NCI-H2171 (cell line): ENCODE measurements at regions not wholly inside any gene's neighbourhood (a gene's known extent, or its start where the extent isn't known, plus 50 kb on each side); places are given as distances from the start of the nearest gene placed in this dataset.
A peak's percentile ranks its signal among the peaks of the same experiment; 100 is the strongest.

Experiments
- DNase-seq: peaks from one replicate; lab custom pipeline; 2025; lab: John Stamatoyannopoulos, UW

DNA sequence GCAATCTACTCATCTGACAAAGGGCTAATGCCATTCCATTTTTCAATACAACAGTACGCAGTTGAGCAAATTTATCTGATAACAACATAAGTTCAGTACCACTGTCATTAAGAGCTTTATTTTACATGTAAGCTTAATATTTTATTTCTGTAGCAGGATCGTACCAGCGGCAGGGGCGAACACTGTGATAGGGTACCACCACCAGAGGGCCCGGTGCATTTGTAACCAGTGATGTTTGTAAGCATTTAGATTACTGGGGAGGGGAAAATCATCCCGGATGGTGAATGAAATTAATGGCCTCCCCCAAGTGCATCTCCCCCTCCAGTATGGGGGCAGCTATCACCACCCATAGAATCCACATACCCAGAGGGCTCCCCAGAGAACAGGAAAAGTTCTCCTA lies 179.0 kb downstream of the ADGRA3 start:
- DNase-seq: no peak

DNA sequence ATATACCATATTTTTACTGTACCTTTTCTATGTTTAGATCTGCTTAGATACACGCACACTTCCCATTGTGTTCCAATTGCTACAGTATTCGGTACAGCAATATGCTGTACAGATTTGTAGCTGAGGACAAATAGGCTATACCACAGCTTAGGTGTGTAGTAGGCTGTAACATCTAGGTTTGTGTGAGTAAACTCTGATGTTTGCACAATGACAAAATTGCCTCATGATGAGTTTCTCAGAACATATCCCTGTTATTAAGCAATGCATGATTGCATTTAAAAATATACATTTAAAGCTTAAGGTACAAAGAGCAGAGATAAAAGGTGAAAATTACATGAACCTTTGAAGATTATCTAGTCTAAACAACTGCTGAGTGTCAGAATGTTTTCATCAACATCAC lies 181.7 kb downstream of the ADGRA3 start:
- DNase-seq: no peak

DNA sequence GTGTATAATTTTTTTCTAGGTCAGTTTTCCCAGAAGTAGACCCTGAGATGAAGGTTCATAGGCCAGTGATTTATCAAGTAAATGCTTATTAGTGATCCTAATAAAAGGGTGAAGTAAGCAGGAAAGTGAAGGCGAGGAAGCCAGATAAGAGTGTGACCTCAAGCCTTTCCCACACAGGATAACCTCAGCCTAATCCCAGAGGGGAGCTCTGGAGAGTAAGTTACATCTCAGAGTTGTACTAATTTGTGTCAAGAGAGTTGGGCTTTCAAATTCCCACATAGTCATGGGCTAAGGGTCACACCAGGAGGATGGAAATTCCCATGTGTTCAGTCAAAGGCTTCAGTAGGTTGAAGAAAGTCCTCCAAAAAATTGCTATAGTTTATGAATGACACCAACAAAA lies 191.4 kb downstream of the ADGRA3 start:
- DNase-seq: no peak

DNA sequence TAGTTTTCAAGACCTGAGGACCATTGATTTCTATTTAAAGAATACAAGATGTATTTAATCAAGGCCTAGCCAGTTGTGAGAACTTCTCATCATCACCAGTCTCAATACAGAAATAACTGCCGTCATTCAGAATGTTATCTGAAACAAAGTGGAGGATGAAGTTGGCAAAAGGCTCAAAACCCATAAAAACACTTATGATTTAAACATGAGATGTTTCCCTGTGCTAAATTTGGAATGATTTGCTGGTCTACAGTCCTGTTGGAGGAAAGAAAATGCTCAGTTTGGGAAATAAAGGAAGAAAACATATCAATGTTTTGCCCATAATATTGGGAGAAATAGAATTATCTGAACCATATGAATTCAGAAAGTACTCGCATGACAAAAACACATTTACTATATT lies 192.2 kb downstream of the ADGRA3 start:
- DNase-seq: no peak

DNA sequence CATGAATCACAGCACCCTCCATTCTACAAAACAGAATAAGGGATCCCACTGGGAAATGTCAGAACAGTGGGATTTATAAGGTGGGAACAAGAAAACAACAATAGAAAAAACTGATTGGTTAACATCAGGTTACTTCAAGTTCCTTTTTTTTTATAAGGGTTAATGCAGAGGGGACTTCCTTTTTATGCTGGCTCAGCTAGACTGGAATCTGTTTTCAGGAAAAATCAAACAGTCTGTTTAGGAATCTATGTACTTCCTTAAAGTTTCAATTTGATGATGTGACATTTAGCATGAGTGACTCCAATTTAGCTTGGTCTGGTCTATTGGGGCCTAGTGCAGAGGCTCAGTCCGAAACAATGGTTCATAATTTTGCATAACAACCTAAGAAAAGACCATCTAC lies 192.9 kb downstream of the ADGRA3 start:
- DNase-seq: no peak

DNA sequence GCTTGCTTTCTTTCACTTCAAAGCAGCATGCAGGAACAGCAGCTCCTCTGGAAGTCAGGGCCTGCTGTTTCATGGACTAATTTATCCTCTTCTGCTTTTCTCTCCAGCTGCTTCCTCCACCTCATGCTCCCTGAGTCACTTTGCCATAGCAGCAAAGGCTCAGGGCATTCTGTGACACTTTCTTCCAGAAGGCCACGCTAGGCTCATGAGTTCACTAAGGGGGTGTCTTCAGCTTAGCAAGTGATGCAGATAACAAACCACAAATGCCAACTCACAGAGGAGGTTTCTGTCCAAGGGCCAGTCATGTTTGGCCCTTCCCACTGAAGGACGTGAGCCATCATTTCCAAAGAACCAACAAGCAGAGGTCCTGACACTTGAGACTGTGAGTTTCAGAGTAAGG lies 200.2 kb downstream of the ADGRA3 start:
- no peak for DNase-seq

DNA sequence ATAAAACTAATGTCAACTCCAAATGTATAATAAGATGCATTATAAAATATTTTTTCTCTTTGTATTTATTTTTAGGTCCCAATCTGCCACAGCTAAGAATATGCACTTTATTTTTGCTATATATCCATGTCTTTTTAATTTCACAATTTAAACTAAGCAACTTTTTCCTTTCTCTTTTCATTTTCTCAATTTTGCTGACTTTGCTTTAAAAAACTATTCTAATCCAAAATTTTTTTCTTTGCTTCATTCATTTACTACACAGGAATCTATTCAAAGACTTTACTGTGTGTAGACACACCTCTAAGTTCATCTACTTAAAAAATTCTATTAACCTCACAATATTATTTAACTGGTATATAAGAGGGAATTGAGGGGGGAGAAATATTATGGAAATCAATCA lies 201.9 kb downstream of the ADGRA3 start:
- no peak for DNase-seq

DNA sequence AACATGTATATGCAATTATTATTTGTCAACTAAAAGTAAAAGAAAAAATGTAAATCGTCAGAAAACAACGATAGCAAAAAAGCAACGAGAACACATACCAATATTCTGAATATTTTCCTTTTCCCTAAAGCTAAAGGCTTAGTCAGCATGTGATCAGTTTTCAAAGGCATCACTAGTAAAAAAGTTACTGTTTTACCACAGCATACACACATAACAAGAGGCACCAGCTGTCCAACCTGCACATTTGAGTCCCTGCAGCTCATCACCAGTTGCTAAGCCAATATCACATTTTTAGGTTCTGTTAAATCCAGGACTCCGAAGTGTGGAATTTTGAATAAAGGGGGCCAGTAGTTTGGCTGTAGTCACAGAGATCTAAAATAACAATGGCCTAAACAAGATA lies 203.8 kb downstream of the ADGRA3 start:
- DNase-seq: no peak

DNA sequence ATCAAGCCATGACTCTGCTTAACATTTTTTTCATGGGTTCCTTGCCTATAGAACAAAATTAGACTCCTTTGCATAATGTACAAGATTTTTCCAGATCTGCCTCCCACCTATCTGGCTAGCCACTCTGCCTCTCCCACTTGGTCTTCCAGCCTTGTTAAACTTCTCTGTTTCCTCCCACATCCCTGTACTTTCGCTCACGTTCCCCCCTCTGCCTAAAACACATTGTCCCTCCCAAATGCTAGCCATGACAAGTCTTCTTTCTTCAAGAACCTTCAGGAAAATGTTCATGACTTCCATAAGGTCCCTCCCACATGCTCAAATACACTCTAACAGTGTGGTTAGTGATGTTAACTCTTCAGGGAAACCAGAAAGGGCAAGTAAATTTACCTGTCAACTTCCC lies 214.6 kb downstream of the ADGRA3 start:
- no peak for DNase-seq

DNA sequence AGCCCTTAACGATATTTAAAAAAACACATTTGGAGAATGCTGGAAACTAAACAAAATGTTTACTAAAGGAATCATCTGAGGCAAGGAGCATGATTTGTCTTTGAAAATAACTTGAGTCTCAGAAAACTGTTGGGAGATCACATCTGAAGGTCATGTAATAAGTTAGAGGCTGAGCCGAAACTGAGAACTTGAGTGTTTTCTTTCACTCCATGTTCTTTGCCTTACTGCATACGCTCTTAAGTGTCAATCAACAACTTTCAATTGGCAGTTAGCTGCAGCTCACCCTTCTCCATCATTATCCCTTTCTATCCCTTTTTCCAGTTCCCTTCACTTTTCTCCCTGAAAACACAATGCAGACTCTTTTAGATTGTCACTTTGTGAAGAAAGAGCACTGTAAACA lies 216.2 kb downstream of the ADGRA3 start:
- no peak for DNase-seq

DNA sequence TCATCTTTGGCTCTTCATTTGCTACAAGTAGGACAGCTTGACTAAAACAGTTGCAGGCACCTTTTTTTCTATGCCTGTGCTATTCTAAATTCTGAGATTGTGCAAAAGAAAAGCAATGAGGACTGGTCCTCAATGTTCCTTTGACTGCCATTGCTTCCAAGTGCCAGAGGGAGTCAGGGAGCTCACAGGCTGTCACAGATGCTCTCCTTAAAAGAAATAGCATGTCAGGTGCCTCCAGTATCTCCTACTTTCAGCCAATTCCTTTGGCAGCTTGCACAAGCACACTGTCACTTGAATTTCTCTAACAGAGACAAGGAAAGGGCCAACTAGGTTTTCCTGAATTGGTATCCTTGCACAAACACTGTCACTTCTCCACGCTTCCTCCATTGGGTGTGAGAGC lies 228.2 kb downstream of the ADGRA3 start:
- no peak for DNase-seq

DNA sequence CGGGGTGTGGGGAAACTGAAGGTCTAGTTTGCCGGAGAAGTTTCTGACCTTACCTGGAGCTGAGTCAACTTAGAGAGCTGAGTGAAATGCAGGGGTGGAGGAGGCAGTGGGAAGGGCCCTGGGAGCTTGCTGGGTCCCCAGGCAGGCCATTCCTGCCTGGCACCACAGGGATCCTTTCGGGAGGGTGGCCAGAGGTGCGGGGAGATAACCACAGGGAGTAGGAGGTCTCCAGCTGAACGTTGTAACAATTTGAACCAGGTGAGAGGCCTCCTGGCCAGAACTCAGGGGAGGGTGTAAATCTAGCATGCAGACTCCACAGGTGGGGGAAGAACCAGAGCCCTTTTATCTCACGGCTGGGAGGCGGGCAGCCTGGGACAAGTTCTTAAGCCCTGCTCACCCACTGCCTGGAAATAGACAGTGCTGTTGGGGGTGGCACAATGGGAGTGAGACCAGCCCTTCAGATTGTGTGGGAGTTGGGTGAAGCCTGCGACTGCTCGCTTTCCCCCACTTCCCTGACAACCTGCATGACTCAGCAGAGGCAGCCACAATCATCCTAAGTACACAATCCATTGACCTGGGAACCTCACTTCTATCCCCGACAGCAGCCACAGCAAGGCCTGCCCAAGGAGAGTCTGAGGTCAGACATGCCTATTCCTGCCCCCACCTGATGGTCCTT lies 247.4 kb downstream of the ADGRA3 start:
- DNase-seq: no peak

DNA sequence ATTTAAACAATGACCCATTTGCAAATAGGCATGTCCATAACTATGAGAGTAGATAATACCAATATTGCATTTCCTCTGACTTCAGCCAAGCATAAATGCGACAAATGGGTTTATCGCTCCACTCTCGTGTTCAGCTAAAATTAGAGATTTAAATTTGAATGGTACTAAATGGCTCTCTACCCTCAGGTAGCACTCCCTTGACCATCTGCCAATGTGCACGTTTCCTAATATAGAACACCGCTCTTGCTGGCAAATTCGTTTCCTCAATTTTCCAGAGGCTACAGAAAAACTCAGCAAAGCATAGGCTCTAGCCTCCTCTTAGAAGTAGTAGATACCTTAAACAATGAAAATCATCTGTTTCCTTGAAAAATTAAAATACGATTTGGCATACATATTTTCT lies 251.6 kb downstream of the ADGRA3 start:
- DNase-seq: no peak

DNA sequence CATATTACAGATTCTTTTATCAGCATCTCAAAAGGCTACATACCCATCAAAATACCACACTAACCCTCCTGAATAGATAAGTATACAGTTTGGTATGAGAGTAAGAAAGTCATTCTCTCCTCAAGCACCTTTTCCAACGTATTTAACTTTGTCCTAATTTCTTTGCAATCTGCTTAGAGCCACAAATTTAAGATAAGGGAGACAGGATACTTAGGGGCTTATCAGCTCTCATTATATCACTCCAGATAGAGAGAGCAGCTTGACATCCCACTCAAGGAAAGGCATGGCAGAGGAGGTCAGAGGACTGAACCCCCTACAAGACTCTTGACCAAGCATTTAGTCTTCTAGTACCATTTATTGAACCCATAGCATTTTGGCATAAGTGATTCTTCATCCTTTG lies 262.4 kb downstream of the ADGRA3 start:
- DNase-seq: no peak

DNA sequence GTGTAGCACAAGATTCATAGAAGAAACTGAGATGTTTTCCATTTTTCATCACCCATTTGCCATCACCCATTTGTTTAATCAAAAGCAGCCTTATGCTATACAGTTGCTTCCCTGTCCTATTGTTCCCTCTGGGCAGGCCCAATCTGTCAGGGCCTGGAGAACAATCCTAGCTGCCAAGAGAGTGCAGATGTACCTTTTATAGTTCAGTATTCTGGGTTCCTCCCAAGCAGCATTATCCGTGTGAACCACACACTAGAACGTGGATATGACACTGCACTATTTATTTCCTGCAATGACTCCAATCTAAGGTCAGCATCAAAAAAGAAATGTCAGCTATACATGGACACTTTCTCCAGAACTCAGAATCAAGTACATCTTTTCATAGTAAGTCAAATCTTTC lies 269.0 kb downstream of the ADGRA3 start:
- no peak for DNase-seq

DNA sequence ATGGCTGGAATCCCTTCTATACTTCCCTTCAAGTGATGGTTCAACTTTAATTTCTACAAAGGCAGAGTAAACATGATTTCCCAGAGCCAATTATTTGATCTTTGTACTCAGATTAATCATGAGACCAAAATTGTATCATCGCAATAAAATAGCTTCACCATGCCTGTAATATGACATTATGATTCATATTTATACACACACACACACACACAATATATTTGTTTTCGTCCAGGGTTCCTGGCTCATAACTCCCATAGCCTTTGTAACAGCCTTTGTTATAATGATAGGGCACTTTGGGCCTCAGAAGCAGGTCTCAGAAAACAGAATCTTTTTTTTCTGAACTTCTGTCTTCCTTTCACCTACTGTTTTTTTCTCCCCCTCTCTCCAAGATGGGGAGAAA lies 270.6 kb downstream of the ADGRA3 start:
- no peak for DNase-seq

DNA sequence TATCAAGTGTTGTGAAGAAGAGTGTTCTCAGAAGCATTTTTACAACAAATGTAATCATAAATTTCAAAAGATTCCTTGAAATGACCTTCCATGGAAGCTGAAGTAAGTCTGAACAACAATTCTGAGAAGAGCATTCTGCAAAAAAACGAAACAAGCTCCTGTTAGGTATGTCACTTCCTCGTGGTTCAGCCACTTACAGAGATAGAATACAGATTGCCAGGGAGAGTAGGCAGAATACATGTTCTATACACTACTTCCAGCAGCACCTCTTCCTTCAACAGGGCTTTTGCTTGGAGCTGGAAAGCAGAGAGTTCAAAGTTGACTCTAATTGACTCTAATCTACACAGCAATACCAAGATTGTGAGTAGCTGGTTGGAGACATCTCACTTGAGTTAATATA lies 274.5 kb downstream of the ADGRA3 start:
- no peak for DNase-seq

DNA sequence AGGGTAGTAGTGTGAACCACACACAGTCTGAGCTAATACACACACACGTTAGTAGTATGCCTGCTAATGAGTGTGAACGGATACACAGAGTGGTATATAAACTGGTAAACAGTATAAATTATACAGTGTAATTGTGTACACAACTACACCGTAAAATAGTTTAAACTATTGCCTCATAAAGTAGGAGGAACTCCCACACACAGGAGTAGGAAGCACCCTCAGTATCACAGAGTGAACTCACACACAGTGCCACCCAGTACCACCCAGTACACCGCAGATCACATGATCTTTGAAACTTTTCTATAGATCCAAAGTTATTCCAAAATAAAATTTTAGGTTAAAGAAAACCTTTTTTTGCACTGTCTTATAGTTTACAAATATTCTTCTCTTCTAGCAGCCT lies 275.1 kb downstream of the ADGRA3 start:
- no peak for DNase-seq

DNA sequence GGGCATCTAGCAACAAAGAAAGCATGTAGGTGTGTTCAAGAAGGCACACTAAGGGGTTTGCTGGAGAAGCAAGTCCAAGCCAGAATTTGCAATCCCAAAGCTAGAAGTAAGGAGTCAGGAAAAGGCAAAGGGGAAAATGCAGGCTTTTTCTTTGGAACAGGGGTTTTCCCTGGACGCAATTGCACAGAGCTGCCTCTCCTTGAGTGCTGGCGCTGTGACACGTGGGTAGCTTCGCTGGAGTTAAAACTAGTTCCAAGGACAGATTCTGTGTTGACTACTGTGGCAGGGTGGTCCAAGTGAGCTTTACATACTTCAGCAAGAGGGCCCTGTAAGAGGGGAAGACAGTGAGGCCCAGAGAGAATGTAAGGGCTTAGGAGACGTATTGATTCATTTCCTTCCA lies 277.1 kb downstream of the ADGRA3 start:
- no peak for DNase-seq

DNA sequence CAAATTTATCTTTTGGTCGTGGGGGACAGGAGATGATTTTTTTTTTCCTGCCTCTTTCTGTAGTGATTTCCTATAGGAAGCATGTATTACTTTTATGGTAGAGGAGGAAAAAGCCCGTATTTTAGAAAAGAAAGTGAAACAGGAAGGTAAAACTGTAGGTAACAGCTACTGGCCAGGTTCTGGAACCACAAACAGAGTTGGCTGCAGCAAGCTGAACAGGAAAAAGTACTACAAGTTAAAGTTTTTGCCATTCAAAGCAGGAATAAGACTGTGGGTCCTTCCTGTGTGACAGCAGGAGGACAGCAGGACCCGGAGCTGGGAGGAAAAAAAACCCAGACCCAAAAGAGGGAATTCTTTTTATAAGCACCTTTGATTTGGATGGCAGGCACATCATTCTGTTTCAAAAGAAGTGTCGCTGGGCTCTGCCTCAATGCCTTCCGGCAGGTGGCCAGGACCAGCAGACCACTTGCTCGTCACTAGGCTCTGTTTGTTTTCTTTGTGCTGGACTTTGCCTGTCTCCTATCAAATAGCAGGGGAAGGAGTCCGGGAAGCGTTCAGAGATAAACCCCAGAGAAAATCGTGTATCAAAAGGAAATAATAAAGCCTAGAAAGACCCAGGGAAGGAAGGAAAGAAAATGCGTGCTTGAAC lies 277.9 kb downstream of the ADGRA3 start:
- no peak for DNase-seq

DNA sequence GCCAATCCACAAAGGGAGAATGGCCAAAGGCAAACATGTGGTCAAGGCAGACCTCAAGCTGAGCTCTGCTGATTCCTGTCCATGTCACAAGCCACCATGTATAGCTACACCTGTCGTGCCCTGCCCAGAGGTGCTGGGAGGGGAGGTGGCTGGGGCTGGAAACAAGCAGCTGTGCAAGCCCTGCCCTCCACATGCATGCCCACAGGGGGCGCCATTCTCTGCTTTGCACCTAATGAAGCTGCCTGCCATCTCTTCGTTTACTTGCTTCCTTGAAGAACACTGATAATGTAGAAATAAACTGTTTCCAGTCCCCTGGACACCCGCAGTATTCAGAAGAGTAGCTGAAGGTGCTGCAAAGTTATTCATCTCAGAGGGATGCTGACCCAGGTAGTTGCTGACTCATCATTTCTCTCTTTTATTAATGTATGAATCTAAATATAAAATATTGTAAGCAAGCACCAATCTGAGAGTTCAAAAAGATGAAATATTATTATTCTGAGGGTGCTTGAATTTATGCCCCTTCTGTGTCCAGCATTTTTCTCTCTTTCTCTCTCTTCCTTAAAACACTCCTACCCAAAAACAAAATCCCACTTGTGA lies 278.6 kb downstream of the ADGRA3 start:
- DNase-seq: no peak

DNA sequence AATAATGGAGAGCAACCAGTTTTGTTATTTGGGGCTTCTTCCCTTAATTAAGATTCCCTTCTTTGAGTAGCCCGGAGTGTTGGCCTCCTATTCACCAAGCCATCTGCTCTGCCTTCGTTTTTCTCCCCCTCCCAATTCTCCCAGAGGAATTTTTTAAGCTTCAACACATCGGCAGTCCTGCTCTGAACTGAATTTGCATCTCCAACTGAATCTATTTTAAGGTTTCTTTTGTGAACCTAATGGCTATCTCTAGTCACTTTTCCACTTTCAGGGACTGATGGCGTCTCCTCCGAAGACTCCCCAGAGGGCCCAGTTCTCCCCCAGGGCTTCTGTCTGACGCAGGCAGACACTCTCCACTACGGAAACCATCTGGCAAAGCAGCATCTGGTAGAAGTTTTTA lies 280.2 kb downstream of the ADGRA3 start:
- DNase-seq: peak; percentile 31

DNA sequence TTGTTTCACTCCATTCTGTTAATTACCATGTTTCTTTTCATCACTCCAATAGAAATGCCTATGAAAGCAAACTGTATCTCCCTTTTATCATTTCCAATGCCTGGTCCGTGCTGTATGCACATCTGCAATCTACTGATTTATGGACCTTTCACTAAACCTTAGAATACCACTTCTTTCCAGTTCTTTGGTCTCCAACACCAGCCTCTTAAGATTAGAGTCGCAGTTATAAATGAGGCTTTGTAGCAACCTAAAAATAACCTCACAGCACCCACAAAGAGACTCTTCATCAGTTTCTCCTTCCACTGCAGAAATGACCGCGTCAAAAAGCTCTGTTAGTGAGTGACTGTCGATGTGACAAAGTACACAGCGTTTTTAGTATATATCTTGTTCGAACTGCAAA lies 282.6 kb downstream of the ADGRA3 start:
- no peak for DNase-seq

DNA sequence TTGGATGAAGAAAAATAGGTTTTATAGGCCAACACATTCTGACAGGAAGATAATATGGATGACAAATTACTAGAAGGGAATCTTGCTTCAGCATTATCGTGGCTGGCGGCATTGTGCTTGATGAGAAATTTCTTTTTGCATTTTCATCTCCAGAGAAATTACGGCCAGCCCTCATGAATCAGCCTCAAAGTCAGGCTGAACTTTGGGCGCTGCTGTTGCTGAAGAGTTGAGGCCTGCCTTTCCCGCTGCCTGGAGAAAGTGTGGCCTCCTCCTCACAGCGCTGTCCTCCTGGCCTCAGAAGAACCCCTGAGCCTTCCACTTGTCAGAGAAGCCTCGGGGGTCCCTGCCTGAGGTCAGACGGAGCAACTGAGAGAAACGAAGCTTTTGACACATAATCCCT lies 272.4 kb upstream of the KCNIP4 start:
- DNase-seq: no peak
